H7 (cell line): ENCODE measurements at regions not wholly inside any gene's neighbourhood (a gene's known extent, or its start where the extent isn't known, plus 50 kb on each side); places are given as distances from the start of the nearest gene placed in this dataset.
A peak's percentile ranks its signal among the peaks of the same experiment; 100 is the strongest.

Experiments used
- DNase-seq: peaks from one replicate; pipeline ENCODE4 v3.0.0; 2012
- H3K27me3 ChIP-seq: 2 replicates; pipeline ENCODE4 v1.6.0; 2011; ENCODE audit warnings: mild to moderate bottlenecking, low read length; ENCODE audit not compliant: control insufficient read depth, insufficient read depth
- H3K36me3 ChIP-seq: replicated peaks from 2 replicates; pipeline ENCODE4 v1.5.1; 2011; ENCODE audit warnings: low read length; ENCODE audit not compliant: control insufficient read depth, insufficient read depth
- H3K4me3 ChIP-seq: 2 replicates; pipeline ENCODE4 v1.5.1; 2011; ENCODE audit warnings: low read depth, mild to moderate bottlenecking, control low read depth, low read length, moderate library complexity; ENCODE audit not compliant: insufficient read depth

GRCh38 chr10:98332623-98333269 lies 64.8 kb upstream of the LOXL4 start:
- H3K27me3 ChIP-seq, result no peaks in the 10 kb centered on the region
- no peak for DNase-seq
- no peaks in the 10 kb centered on the region for H3K36me3 ChIP-seq
- H3K4me3 ChIP-seq, result no peak overlapping the region

- peak; percentile 87 for DNase-seq
- H3K4me3 ChIP-seq, result no peak overlapping the region
- no peaks in the 10 kb centered on the region for H3K27me3 ChIP-seq
- no peaks in the 10 kb centered on the region for H3K36me3 ChIP-seq
These were observed 63.9 kb upstream of the LOXL4 start for GRCh38 chr10:98331885-98332284.

- H3K4me3 ChIP-seq, result no peak overlapping the region
- no peak for DNase-seq
- H3K27me3 ChIP-seq, result no peaks in the 10 kb centered on the region
- H3K36me3 ChIP-seq, result no peaks in the 10 kb centered on the region
These were observed 63.0 kb upstream of the LOXL4 start for GRCh38 chr10:98330987-98331386.

GRCh38 chr10:98328640-98329039 lies 60.6 kb upstream of the LOXL4 start:
- Histone ChIP-seq H3K27me3 (no peaks in the 10 kb centered on the region), H3K4me3 (no peak overlapping the region), H3K36me3 (no peaks in the 10 kb centered on the region)
- DNase-seq, result no peak

GRCh38 chr10:98328163-98328562 lies 60.2 kb upstream of the LOXL4 start:
- no peak for DNase-seq
- no peaks in the 10 kb centered on the region for H3K36me3 ChIP-seq
- no peaks in the 10 kb centered on the region for H3K27me3 ChIP-seq
- no peak overlapping the region for H3K4me3 ChIP-seq

GRCh38 chr10:98326621-98327027 lies 58.6 kb upstream of the LOXL4 start:
- no peak for DNase-seq
- H3K4me3 ChIP-seq, result no peak overlapping the region
- no peaks in the 10 kb centered on the region for H3K27me3 ChIP-seq
- no peaks in the 10 kb centered on the region for H3K36me3 ChIP-seq

- DNase-seq, result no peak
- H3K27me3 ChIP-seq, result no peaks in the 10 kb centered on the region
- no peaks in the 10 kb centered on the region for H3K36me3 ChIP-seq
- no peak overlapping the region for H3K4me3 ChIP-seq
These were observed 55.5 kb upstream of the LOXL4 start for GRCh38 chr10:98323221-98324164.

GRCh38 chr10:98321186-98321780 lies 53.3 kb upstream of the LOXL4 start:
- DNase-seq, result peak; percentile 80
- Histone ChIP-seq H3K36me3 (no peaks in the 10 kb centered on the region), H3K27me3 (no peaks in the 10 kb centered on the region), H3K4me3 (no peak overlapping the region)

- Histone ChIP-seq H3K4me3 (no peak overlapping the region), H3K36me3 (no peaks in the 10 kb centered on the region), H3K27me3 (no peaks in the 10 kb centered on the region)
- no peak for DNase-seq
These were observed 52.6 kb upstream of the LOXL4 start for GRCh38 chr10:98320486-98321185.

- Histone ChIP-seq H3K27me3 (no peaks in the 10 kb centered on the region), H3K4me3 (no peak overlapping the region), H3K36me3 (no peaks in the 10 kb centered on the region)
- no peak for DNase-seq
These were observed 50.9 kb upstream of the LOXL4 start for GRCh38 chr10:98318861-98319260.
